Urinary bladder (tissue), 3 donors: ENCODE measurements at regions not wholly inside any gene's neighbourhood (a gene's known extent, or its start where the extent isn't known, plus 50 kb on each side); places are given as distances from the start of the nearest gene placed in this dataset.
"Not testable (repeated sequence)": the region's sequence is repeated elsewhere in the genome, so short reads cannot be mapped to it uniquely, and the experiment has no call there.

Experiments
- DNase-seq: peaks from one replicate; pipeline ENCODE4 v3.0.0-alpha.2; 2015; ENCODE audit errors: extremely low spot score
- H3K27ac ChIP-seq: one replicate; pipeline ENCODE4 v1.5.1; 2013; ENCODE audit warnings: low read depth, mild to moderate bottlenecking, moderate library complexity
- H3K36me3 ChIP-seq: one replicate; pipeline ENCODE4 v1.6.1; 2013; ENCODE audit warnings: mild to moderate bottlenecking, moderate library complexity; ENCODE audit not compliant: insufficient read depth
- H3K4me1 ChIP-seq: one replicate; pipeline ENCODE4 v1.6.1; 2013; ENCODE audit warnings: mild to moderate bottlenecking, moderate library complexity; ENCODE audit not compliant: insufficient read depth
- H3K4me3 ChIP-seq: one replicate; pipeline ENCODE4 v1.5.1; 2013; ENCODE audit warnings: low read depth, low read length
- WGBS: extraction: QIAGEN DNeasy Blood & Tissue Kit; methylation state at CpG from one replicate; pipeline ENCODE4 v1.1.7; 2013; 5-methylcytosine and 5-hydroxymethylcytosine counted together
- donor health status: healthy with polysubstance abuse.
- donor health status: healthy.

DNA sequence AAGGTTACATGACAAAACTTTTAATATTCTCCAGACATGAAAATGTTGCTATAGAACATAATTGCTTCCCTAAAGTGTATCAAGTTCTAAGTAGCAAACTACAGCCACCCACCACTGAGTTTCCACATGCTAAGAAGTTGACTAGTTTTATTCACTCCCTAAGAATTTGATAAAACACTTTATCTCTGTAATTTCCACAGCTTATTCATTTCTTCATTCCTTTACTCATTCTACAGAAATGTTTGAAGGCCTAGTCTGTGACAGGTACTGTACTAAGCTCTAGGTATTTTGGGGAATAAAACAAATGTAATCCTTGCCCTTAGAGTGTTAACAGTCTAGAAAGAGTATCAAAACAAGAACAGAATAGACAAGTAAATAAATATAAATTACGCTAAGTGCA, 101.8 kb upstream of the DIAPH3 start:
- 98% methylated on average over 1 of the region's 1 CpG for WGBS
- DNase-seq, result no peak
- no peak overlapping the region for H3K4me3 ChIP-seq
- no peaks in the 10 kb centered on the region for H3K36me3 ChIP-seq
- no peak overlapping the region for H3K27ac ChIP-seq
- peaks cover 1% of the 10 kb centered on the region for H3K4me1 ChIP-seq

DNA sequence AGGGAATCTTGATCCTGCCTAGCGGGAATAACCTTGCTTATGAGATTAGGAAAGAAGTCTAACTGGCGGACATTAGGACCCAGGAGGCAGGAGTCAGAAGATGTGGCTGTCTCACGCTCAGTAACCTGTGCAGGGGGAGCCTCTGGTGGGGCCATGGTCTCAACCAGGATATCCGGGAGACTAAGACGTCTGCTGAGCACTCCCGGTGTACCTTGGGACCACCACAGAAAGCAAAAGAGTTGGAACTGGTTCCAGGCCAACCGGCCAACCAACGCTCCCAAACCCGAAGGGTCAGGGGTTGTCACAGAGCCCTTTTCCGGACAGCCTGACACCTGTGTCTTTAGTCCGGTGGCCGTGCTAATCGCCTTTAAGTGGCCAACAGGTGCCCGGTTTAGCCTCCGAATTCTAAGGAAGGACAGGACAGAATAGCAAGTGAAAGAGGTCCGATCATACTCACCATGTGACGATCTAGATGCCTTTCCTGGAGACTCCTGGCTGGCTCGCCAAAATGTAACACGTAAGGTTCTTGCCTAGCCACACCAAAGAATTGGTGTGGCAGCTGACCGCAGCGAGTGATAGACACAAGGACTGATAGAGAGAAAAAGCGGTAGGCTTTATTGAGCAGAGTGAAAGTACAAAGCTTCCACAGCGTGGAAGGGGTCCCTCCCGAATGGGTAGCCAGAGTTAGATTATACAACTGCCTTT, 103.9 kb upstream of the DIAPH3 start:
- peak overlapping the region; percentile 30 for H3K4me3 ChIP-seq
- 44% methylated on average over 24 of the region's 24 CpGs for WGBS
- peaks cover 1% of the 10 kb centered on the region for H3K4me1 ChIP-seq
- no peak for DNase-seq
- no peak overlapping the region for H3K27ac ChIP-seq
- H3K36me3 ChIP-seq, result no peaks in the 10 kb centered on the region

DNA sequence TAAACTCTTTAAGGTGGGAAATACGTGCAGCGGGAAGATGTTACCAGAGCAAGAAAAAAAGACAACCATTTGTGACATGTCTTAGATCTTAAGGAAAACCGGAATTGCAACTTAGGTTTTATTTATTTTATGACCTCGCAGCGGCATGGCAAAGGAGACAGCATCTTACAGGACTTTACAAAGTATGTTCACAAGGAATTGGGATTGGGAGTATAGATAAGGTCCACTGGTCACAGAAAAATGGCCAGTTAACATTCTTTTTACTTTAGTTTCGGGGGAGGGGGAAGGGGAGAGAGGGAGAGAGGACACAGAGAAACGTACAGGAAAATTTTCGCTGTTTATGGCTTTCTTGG, 104.5 kb upstream of the DIAPH3 start:
- Histone ChIP-seq H3K27ac (no peak overlapping the region), H3K36me3 (no peaks in the 10 kb centered on the region), H3K4me3 (no peak overlapping the region), H3K4me1 (peaks cover 1% of the 10 kb centered on the region)
- WGBS, result 30% methylated on average over 8 of the region's 8 CpGs
- DNase-seq, result no peak

DNA sequence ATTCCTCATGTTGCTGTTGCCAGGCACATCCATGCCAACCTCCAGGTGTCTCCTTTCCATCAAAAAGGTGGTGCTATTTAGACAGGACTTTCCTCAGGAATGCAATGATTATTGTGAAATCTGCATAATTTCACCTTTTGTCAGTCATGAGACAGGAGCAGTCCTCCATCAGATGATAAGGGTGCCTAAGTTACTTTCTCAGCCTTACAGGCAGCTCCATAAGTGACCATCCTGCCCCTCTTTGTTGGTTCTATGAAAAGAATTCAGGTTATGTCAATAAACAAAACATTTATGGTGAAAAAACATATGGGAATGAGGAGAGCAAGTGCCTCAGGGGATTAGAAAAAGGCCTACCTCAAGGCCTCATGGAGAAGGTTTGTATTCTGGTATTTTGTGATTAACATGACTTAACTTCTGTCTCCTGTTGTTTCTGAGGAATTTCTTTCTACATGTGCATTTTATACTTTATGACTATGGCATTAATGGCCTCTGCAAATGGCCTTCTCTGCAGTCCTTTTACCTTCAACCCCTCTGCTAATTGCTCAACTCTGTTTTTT, 110.3 kb upstream of the DIAPH3 start:
- Histone ChIP-seq H3K36me3 (no peaks in the 10 kb centered on the region), H3K27ac (no peak overlapping the region), H3K4me1 (no peaks in the 10 kb centered on the region), H3K4me3 (no peak overlapping the region)
- no peak for DNase-seq

DNA sequence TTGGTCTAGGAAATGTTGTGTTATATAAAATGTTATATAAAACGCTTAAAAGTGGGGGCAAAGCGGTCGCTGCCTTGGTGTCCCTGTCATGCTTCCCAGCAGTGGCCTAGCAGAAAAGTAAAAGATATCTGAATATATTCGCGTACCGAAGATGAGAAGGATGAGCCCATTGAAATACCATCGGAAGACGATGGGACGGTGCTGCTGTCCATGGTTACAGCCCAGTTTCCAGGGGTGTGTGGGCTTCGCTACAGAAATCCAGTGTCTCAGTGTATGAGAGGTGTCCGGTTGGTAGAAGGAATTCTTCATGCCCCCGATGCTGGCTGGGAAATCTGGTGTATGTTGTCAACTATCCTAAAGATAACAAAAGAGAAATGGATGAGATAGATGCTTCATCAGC, 110.9 kb upstream of the DIAPH3 start:
- H3K4me1 ChIP-seq, result no peaks in the 10 kb centered on the region
- WGBS, result 92% methylated on average over 12 of the region's 12 CpGs
- H3K4me3 ChIP-seq, result no peak overlapping the region
- H3K27ac ChIP-seq, result no peak overlapping the region
- no peaks in the 10 kb centered on the region for H3K36me3 ChIP-seq
- no peak for DNase-seq

DNA sequence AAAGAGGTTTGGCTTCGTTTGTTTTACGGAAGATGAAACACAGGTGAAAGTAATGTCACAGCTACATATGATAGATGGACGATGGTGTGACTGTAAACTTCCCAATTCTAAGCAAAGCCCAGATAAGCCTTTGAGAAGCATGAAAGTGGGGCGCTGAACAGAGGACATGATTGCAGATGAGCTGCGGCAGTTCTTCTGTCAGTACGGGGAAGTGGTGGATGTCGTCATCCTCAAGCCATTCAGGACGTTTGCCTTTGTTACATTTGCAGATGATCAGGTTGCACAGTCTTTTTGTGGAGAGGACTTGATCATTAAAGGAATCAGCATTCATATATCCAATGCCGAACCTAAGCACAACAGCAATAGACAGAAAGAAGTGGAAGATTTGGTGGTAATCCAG, 111.5 kb upstream of the DIAPH3 start:
- Histone ChIP-seq H3K27ac (no peak overlapping the region), H3K36me3 (no peaks in the 10 kb centered on the region), H3K4me3 (no peak overlapping the region), H3K4me1 (no peaks in the 10 kb centered on the region)
- 93% methylated on average over 9 of the region's 9 CpGs for WGBS
- DNase-seq, result no peak

DNA sequence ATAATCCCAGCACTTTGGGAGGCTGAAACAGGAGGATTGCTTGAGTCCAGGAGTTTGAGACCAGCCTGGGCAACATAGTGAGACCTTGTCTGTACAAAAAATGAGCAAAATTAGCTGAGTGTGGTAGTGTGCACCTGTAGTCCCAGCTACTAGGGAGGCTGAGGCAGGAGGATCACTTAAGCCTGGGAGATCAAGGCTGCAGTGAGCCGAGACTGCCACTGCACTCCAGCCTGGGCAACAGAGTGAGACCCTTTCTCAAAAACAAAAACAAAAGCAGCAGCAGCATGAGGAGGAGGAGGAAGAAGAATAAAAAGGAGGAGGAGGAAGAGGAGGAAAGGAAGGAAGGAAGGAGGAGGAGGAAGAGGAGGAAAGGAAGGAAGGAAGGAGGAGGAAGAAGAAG, 116.5 kb upstream of the TDRD3 start:
- not testable (repeated sequence) for H3K36me3 ChIP-seq, DNase-seq, H3K27ac ChIP-seq, H3K4me1 ChIP-seq, H3K4me3 ChIP-seq
- 98% methylated on average over 1 of the region's 1 CpG for WGBS

DNA sequence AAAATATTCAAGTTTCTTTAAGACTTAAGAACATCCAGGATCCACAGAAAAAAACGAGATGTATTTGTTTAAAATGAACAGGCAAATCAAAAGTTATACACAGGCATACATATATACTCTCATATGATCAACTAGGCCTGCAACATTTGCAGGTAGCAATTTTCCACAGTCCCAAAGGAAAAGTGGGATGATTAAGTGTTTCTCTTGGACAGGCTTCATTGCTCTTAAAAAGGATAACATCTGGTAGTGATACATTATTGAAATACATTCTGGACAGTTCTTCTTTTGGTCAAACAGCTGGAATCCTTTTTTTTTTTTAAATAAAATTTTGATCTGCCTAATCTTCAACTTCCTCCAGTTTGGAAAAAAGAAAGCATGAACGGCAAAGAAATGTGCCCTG, 114.8 kb upstream of the TDRD3 start:
- no peaks in the 10 kb centered on the region for H3K36me3 ChIP-seq
- H3K4me3 ChIP-seq, result no peak overlapping the region
- no peak for DNase-seq
- H3K27ac ChIP-seq, result no peak overlapping the region
- WGBS, result 31% methylated on average over 2 of the region's 2 CpGs
- H3K4me1 ChIP-seq, result no peaks in the 10 kb centered on the region

DNA sequence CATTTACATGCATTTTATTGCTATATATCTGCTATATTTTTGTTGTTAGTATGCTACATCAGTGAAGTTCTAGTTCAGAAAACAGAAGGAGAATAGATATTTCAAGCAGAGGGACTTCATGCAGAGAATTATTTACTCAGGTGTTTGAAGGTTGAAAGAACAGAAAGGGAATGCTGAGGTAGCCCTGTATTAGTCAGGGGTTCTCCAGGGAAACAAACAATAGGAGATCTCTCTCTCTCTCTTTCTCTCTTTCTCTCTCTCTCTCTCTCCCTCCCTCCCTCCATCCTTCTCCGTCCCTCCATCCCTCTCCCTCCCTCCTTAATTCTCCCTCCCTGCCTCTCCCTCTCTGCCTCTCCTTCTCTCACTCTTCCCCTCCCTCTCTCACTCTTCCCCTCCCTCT, 114.3 kb upstream of the TDRD3 start:
- Histone ChIP-seq H3K27ac (no peak overlapping the region), H3K36me3 (no peaks in the 10 kb centered on the region), H3K4me3 (no peak overlapping the region), H3K4me1 (no peaks in the 10 kb centered on the region)
- WGBS, result 58% methylated on average over 1 of the region's 1 CpG
- no peak for DNase-seq

DNA sequence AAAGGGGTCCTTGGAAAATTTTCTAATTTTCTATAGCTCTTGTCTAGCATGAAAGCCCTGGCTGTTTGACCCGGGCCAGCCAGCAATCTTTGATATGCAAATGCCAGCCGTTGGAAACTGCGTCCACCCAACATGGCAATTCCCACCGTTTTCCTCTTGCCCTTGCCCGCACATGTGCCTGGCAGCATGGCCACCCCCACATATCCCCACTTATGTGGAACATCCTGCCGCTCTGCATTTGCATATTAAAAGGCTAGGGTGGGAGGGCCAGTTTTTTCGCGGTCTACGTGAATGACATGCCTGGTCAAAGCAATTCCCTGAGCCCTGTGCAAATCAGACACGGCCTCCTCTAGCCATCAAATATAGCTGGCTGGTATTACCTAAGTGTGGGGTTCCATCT, 110.3 kb upstream of the TDRD3 start:
- DNase-seq, result no peak
- H3K27ac ChIP-seq, result no peak overlapping the region
- 93% methylated on average over 10 of the region's 10 CpGs for WGBS
- no peaks in the 10 kb centered on the region for H3K4me1 ChIP-seq
- no peaks in the 10 kb centered on the region for H3K36me3 ChIP-seq
- no peak overlapping the region for H3K4me3 ChIP-seq

DNA sequence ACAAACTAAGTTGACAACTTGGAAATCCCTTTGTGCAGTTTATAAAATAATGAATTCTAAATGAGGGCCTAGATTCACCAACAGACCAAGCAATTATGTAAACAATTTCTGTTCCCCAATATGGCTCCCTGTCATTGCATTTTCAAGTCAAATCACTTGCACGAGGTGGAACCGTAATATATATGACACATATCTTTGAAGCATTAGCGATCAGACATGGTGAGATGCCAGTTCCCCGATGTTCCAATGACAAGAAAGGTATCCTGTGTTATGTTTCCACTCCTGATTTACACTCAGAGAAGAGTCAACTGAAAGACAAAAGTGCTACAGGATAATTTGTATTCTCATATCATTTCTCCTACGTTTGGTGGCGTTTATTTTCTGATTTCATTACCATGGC, 108.5 kb upstream of the TDRD3 start:
- no peak for DNase-seq
- H3K27ac ChIP-seq, result no peak overlapping the region
- H3K4me3 ChIP-seq, result no peak overlapping the region
- H3K4me1 ChIP-seq, result no peaks in the 10 kb centered on the region
- H3K36me3 ChIP-seq, result no peaks in the 10 kb centered on the region
- WGBS, result 81% methylated on average over 6 of the region's 6 CpGs

DNA sequence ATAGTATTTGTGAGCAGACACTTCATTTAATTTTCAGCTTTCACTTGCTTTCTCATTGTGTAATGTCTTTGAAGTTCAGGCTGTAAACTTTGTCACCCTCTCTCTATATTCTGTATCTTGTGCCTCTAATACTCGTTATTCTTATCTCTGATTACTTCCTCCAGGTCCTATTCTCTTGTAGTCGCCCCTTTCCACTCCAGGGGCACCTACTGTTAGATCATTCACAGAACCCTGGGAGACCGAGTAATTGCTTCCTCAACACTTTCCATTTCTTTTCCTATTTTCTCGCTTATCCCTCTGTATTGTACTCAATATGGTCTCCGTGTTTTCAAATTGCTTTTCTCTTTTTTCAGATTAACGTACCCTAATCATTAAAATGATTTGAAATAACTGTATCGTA, 93.9 kb upstream of the TDRD3 start:
- H3K4me1 ChIP-seq, result no peaks in the 10 kb centered on the region
- WGBS, result 62% methylated on average over 7 of the region's 7 CpGs
- no peaks in the 10 kb centered on the region for H3K36me3 ChIP-seq
- DNase-seq, result no peak
- no peak overlapping the region for H3K27ac ChIP-seq
- H3K4me3 ChIP-seq, result no peak overlapping the region

DNA sequence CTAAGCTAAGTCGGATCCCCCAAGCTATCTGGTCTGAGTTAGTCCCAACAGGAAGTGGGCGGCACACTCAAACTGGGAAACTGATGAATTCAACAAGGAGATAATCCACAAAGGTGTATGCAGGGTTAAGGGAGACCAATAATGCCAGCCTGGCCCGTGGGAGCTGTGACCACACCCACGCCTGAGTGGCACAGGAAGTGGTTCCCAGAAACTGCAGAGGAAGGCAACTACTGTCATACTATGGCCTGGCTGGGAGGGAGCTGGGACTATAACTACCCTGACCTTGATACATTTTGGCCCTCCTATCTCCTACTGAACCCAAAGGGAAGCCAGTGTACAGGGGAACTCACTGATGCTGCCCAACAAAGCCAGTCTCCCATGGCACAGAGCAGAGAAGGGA, 85.5 kb upstream of the TDRD3 start:
- Histone ChIP-seq H3K36me3 (no peaks in the 10 kb centered on the region), H3K4me3 (no peak overlapping the region), H3K4me1 (no peaks in the 10 kb centered on the region), H3K27ac (no peak overlapping the region)
- DNase-seq, result no peak
- WGBS, result 63% methylated on average over 4 of the region's 4 CpGs

DNA sequence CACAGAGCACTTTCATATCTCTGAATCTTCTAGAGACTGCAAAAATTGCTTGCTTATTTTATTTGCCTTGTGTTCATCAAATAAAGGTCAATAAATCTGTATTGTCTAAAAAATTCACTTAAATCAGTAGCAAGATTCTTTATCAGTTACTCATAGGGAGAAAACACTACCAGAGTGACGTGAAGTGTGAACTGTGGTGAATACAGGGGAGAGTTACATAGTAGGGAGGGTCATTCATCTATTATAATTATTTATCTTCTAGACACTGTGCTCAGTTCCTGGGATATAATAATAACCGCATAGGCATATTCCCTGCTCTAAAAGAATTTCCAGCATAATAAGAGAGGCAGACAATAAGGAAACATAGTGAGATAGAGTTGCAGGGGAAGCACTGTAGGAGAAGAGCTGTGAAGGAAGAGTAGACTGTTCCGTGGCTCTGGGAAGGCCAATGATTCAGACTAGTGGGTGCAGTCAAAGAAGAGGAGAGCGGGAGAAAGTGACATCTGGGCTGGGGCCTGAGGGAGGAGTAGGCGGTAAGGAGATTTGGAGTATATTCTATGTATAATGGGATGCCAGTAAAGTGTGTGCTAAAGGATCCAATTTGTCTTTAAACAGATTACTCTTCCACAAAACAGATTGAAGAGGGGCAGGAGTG, 84.0 kb upstream of the TDRD3 start:
- WGBS, result 89% methylated on average over 5 of the region's 5 CpGs
- Histone ChIP-seq H3K27ac (no peak overlapping the region), H3K4me3 (no peak overlapping the region), H3K36me3 (no peaks in the 10 kb centered on the region), H3K4me1 (no peaks in the 10 kb centered on the region)
- DNase-seq, result no peak
